GM13976 (cell line): ENCODE measurements at regions not wholly inside any gene's neighbourhood (a gene's known extent, or its start where the extent isn't known, plus 50 kb on each side); places are given as distances from the start of the nearest gene placed in this dataset.

ENCODE experiments used
- DNase-seq: peaks from one replicate; pipeline ENCODE4 v3.0.0; 2012; ENCODE audit warnings: low spot score
- in situ Hi-C: fragments of 300-500 bp; cut with MboI; formaldehyde crosslinking; loops from one replicate; pipeline ENCODE4 v1.12.0; 2022; ENCODE audit warnings: low sequenced_read_pairs, mixed read lengths, inconsistent platforms; ENCODE audit not compliant: unreplicated experiment
- TF ChIP-seq, protein P1 (sequence below): IDR thresholded peaks from 2 replicates; pipeline ENCODE4 v1.5.1; 2012; ENCODE audit warnings: borderline replicate concordance, mild to moderate bottlenecking; ENCODE audit not compliant: insufficient read depth; ENCODE audit errors: extremely low read depth, missing control alignments, control extremely low read depth

DNA sequence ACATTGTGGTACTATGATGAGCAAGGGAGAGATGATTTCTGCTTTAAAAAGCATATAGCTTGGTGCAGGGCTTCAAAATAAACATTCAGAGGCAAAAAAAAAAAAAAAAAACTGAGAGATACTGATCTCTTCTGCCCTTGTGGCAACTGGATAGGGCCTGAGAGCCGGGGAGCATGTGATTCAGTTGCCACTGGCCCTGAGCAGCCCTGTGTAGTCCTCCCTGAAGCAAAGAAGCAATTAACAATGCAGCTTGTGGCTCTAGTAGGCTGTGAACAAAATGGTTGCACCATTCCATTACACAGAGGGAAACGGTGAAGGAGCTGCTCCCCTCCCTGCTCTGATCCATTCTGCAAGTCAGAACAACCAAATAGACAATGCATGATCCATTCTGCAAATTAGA is 347.5 kb upstream of the DAB2 start:
- no peak for DNase-seq
- TF ChIP-seq, protein P1, sequence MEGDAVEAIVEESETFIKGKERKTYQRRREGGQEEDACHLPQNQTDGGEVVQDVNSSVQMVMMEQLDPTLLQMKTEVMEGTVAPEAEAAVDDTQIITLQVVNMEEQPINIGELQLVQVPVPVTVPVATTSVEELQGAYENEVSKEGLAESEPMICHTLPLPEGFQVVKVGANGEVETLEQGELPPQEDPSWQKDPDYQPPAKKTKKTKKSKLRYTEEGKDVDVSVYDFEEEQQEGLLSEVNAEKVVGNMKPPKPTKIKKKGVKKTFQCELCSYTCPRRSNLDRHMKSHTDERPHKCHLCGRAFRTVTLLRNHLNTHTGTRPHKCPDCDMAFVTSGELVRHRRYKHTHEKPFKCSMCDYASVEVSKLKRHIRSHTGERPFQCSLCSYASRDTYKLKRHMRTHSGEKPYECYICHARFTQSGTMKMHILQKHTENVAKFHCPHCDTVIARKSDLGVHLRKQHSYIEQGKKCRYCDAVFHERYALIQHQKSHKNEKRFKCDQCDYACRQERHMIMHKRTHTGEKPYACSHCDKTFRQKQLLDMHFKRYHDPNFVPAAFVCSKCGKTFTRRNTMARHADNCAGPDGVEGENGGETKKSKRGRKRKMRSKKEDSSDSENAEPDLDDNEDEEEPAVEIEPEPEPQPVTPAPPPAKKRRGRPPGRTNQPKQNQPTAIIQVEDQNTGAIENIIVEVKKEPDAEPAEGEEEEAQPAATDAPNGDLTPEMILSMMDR = no peak
- in situ Hi-C loops = no loop called here

DNA sequence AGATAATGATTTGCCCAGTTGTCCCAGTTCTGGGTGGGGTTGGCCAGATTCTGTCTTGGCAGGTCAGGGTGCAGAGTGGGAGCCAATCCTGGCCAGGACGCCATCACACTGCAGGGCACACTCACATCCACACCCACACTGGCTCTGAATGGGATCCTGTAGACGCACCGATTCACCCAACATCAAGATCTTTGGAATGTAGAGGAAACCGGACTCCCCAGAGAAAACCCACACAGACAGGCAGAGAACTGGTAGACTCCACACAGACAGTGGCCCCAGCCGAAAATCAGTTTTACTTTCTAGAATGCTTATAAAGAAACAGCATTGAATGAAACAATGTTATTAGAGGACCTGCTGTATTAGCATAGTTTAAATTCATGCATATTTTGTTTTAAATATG is 343.1 kb upstream of the DAB2 start:
- TF ChIP-seq, protein P1 = no peak
- in situ Hi-C loops = no loop called here
- no peak for DNase-seq

DNA sequence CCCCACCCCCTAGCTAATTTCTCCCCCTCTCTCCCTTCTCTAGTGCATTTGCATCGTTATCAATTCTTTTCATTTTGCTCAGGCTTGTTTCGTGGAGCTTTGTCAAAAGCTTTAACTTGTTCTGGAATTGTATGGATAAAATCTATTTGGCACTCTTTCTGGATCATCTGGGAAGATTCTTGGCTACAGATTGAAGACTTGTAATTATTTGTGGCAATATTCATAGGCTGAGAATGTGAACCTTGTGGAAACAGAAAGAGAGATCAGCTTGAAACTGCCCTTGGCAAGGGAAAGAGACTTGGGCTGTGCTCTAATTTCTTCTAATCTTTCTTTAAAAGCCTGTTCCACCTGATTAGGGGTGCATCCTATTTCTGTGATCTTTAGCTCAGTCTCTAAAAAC is 340.6 kb upstream of the DAB2 start:
- DNase-seq = no peak
- in situ Hi-C loops = no loop called here
- TF ChIP-seq, protein P1 = no peak

DNA sequence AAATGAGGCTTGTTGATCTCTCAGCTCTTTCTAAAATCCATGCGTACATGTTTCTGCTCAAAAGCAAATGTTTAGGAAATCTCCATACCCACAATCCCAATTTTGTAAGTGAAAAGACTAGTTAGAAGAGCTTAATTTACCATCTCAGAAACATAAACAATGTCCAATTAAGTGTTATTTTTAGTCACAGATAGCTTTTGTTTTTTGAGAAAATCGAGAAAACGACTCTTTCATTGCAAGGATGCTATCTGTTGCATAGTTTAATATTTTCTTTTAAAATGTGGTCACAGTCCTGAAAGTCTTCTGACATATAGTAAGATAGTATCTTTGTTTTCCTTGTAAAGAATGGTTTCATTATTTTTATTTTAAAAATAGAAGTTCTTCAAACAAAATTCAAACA is 338.0 kb upstream of the DAB2 start:
- in situ Hi-C loops = no loop called here
- DNase-seq = no peak

DNA sequence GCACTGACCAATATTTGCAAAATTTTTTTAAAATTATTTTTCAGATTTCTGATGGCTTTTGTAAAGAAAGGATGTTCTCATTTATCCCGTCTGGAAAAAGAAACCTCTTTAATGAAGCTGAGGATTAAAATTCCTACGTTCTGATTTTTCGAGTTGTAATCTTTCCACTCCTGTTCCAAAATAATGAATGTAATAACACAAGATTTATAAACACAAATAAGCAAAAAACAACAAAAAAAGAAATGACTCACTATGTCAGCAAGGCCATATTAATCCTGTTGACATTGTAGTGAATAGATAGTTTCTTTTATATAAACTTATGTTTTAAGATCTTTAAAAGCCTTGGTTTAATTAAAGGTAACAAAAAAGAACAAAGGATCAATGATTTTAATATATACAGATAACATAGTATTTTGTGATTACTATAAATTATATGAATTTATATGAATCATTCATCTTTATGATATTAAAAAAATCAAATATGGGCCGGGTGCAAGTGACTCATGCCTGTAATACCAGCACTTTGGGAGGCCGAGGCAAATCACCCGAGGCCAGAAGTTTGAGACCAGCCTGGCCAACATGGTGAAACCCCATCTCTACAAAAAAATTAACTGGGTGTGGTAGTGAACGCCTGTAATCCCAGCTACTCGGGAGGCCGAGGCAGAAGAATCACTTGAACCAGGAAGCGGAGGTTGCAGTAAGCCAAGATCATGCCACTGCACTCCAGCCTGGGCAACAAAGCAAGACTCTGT is 336.6 kb upstream of the DAB2 start:
- no peak for DNase-seq
- in situ Hi-C loops = no loop called here
- TF ChIP-seq, protein P1 = no peak

More for the DNA sequence above, 338.0 kb upstream of the DAB2 start:
- TF ChIP-seq, protein P1 = no peak

DNA sequence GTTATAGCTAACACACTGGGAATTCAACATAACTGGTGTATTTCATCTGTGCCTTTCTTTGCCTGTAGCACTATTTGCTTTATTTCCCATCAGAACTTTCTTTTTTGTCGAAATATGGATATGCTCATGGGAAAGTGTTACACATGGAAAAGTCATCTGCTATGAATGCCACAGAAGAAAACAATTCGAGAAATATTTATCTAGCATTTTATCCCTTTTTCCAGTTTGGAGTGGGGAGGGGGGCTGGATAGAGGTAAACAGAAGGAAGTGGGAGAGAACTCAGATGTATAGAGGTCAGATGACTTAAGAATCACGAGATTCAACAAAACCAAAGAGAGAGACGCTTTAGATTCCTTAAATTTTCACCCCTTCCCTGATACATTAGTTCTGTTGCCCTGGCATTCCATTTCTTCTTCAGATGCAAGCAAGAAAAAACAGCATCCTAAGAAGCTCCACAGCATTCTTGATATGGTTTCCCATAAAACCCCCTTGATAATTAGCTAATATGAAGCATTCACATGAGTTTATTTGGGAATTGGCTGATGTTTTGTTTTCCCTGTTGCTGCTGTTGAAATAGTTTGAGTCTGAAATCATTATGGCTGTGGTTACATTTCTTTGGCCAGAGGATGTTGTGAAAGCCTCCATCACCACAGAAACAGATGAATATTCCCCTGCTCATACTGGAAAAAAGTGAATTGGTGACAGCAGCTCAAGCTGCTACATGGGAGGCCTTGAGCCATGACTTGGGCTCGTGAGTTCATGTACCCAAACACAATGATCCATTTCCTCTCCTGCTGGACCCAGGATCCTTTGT is 335.8 kb upstream of the DAB2 start:
- in situ Hi-C loops = no loop called here

More for the DNA sequence above, 335.8 kb upstream of the DAB2 start:
- TF ChIP-seq, protein P1 = no peak
- DNase-seq = no peak
